ELR (cell line): ENCODE measurements at regions not wholly inside any gene's neighbourhood (a gene's known extent, or its start where the extent isn't known, plus 50 kb on each side); places are given as distances from the start of the nearest gene placed in this dataset.
"Not testable (repeated sequence)": the region's sequence is repeated elsewhere in the genome, so short reads cannot be mapped to it uniquely, and the experiment has no call there.

Experiments
- DNase-seq: peaks from one replicate; pipeline ENCODE4 v3.0.0-alpha.2; 2015; ENCODE audit warnings: low read depth

DNA sequence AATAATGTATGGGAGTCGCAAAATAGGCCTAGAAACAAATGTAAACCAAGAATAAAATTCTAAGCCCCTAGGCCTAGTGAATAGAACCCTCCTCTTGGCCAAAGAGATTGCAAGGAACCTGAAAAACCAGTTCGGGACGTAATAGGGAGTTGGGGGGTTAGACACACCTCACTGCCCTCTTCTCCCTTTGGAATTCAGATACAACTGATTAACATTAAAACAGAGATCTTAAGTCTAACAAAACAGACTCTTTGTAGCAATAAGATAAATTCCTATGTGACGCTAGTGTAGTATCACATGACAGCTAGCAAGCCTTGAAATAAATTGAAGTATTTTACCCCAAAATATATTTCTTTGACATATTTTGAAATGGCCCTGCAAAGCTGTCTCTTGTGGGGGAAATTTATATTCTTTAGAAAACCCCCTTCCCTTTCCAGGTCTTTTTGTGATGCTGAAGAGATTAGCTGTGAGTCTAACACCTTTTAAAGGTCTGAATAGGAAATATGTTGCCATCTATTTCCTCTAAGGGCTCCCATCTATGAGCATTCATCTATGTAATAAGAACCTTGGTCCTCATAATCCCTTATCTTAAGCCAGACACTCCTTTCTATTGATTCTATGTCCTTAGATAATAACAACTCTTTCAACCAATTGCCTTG is 623.4 kb upstream of the NRG3 start:
- no peak for DNase-seq

DNA sequence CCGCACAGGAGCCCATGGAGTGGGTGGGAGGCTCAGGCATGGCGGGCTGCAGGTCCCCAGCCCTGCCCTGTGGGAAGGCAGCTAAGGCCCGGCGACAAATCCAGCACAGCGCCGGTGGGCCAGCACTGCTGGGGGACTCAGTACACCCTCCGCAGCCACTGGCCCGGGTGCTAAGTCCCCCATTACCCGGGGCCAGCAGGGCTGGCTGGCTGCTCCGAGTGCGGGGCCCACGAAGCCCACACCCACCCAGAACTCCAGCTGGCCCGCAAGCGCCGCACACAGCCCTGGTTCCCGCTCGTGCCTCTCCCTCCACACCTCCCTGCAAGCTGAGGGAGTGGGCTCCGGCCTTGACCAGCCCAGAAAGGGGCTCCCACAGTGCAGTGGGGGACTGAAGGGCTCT is 610.0 kb upstream of the NRG3 start:
- not testable (repeated sequence) for DNase-seq

DNA sequence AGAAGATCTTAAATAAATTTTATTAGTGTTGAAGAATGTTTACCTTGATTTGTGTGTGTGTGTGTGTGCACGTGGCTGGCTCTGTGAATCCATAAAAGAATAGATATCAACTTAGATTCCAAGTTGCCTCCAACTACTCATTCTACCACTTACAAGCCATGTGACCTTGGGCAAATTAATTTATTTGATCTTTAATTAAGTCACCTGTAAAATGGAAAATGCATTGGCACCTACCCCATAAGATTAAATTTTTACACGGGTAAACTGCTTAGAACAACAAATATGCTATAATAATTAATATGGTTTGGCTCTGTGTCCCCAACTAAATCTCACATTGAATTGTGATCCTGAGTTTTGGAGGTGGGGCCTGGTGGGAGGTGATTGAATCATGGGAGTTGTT is 604.9 kb upstream of the NRG3 start:
- no peak for DNase-seq

DNA sequence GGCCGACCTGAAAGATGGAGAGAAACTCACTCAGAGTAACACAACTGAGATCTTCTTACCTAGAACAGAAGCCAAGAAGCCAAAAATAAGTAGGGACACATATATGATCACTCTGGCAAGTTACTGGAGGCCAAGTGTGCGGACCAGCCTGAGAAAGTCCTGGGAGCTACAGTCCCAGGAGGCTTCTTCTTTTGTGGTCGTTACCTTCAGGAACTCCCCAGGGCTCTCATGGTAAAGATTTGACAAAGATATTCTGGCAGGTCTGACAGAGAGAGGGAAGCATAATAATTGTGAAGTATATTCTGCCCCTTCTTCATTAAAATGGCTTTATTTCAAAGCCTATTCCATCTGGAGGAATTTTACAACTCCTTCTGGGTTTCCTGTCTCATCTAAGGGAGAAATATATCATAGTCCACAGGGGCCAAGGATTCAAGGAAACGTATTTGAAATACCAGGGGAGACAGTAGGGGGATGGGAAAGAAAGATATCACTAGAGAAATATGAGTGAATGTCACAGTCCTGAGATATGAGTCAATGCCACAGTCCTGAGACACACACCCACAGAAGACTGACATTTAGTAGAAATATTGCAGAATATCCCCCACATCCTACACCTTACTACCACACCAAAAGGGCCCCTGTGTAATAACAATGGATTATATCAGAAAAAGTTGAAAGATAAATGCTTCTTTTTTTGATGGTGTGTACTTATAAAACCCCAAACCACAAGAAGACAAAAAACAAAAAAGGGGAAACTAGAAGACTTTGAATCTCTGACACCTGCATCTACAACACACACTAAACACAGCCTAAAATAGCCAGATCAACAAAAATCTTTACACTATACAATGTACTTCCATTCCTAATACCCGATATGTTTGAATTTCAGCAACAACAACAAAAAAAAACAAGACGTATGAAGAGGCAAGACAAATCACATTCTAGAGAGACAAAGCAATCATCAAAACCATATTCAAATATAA is 594.2 kb upstream of the NRG3 start:
- no peak for DNase-seq

DNA sequence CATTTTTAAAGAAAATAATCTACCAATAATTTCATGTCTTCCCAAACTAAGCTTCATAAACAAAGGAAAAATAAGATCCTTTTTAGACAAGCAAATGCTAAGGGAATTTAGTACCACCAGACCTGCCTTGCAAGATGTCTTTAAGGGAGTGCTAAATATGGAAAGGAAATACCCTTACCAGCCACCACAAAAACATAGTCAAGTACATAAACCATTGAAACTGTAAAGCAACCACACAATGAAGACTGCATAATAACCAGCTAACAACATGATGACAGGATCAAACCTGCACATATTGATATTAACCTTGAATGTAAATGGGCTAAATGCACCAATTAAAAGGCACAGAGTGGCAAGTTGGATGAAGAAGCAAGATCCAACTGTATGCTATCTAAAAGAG is 586.5 kb upstream of the NRG3 start:
- no peak for DNase-seq

DNA sequence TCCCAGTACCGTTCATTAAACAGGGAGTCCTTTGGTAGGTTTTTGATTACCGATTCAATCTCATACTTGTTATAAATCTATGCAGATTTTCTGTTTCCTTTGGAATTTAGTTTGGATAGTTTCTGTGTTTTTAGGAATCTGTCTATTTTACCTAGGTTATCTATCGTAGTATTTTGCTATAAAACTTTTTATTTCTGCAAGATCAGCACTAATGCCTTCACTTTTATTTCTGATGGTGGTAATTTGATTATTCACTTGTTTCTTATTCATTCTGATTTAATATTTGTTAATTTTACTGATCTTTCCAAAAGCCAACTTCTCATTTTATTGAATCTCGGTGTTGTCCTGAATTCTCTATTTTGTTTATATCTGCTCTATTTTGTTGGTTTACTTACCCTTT is 577.7 kb upstream of the NRG3 start:
- no peak for DNase-seq

DNA sequence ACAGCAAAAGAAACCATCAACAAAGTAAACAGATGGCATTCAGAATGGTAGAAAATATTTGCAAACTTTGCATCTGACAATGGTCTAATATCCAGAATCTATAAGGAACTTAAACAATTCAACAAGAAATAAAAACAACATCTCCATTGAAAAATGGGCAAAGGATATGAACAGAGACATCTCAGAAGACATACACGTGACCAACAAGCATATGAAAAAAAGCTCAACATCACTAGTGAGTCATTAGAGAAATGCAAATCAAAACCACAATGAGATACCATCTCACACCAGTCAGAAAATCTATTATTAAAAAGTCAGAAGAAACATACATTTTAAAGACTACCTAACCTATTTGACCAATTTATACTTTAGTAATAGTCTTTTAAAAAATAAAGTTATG is 571.3 kb upstream of the NRG3 start:
- DNase-seq: no peak

DNA sequence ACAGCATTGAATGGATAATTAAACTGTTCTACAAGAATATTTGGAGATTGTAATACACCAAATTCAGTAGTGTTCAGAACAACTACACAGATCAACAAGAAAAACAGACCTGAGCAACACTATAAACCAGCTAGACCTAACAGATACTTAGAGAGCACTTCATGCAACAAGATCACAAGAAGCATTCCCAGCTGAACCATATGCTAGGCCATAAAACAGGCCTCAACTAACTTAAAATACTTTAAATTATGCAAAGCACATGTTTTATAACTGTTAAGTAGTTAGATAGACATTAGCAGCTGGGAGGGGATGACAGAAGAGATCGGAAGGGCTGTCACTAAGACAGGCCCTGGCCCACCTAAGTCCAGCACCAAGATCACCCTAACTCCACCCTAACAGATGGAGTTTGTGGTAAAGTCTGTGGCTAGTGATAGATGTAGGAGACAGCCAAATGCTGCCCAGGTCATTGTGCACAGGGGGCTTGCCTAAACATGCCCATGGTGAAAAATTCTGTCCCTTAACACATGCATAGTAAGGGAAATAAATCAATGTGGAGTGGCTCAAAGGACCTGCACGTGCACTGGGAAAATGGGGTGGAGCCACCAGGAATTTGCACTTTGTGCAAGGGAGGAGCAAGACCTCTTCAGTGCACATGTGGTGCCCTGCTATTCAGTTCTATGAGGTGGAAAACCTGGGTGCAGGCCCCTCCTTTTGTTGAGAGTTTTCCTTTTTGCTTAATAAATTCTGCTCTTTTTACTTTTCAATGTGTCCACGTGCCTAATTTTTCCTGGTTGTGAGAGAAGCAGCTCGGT is 567.8 kb upstream of the NRG3 start:
- no peak for DNase-seq

DNA sequence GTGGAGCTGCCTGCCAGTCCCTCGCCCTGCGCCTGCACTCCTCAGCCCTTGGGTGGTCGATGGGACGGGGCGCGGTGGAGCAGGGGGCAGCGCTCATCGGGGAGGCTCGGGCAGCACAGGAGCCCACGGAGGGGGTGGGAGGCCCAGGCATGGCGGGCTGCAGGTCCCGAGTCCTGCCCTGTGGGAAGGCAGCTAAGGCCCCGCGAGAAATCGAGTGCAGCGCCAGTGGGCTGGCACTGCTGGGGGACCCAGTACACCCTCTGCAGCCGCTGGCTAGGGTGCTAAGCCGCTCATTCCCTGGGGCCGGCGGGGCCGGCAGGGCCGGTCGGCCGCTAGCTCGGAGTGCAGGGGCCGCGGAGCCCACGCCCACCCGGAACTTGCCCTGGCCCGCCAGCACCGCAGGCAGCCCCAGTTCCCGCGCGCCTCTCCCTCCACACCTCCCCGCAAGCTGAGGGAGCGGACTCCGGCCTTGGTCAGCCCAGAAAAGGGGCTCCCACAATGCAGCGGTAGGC is 565.9 kb upstream of the NRG3 start:
- no peak for DNase-seq

DNA sequence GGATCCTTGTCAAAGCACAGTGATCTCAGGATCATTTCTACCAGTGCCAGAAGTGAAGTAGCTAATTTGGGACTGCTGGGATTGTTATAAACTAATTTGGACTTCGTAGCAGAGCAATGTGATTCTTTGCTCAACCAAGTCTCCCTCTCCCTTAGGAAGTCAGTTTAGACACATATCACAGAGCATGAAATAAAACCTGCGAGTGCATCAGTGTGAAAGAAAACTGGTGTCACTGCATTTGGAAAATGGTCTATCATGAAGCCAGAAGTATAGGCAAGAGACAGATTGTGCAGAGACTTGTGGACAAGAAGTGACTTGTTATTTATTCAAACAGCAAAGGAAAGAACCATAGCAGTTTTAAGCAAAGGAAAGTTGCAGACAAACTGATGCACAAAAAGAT is 560.5 kb upstream of the NRG3 start:
- no peak for DNase-seq

DNA sequence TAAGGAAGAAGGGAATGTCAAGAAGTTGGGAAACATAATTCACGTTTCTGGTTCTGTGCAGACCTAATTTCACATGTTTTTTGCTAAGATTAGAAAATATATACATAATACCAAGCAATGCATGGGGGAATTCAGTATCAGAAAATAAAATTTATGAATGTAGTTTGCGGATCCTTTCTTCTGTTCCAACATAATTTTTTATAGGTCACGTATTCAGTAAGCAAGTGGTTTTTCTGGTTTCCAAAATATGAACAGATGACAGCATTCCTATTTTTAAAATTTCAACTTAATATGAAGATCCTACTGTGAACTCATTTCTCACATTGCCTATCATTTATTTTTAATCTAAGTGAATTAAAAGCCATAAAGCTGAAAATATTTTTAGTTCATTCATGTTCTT is 560.0 kb upstream of the NRG3 start:
- DNase-seq: no peak

DNA sequence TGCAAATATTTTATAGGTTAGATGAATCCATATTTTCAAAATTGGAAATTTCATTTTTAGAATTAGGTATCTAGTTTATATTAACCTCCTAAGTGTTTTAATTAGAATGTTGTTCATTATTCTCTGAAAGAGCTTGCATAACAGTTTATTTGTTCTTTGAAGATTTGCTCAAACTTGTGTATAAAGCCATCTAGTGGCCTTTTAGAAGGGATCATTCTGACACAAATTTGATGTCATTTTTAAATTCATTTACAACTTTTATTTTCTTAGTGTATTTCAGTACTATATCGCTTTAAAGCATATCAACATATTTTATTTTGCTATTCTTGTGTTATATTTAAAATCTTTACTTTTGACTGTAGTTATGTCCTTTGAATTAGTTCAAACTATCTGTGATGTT is 527.0 kb upstream of the NRG3 start:
- DNase-seq: no peak

DNA sequence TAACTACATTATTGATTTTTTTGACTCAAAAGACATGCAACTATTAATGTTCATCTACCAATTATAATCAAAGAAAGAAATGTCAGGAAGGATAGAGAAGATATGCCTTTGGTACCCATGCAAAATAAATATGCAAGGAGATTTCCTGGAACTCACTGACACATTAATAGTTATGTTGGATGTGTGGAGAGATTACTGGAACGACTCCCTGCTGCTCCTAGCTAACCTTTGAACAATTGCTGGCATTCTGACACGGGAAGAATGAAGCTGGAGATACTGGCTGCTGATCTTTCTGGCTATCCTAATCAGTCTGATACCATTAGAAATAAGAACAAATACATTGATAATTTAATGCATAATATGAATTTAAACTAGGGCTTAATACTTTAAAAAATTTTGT is 507.9 kb upstream of the NRG3 start:
- DNase-seq: no peak

DNA sequence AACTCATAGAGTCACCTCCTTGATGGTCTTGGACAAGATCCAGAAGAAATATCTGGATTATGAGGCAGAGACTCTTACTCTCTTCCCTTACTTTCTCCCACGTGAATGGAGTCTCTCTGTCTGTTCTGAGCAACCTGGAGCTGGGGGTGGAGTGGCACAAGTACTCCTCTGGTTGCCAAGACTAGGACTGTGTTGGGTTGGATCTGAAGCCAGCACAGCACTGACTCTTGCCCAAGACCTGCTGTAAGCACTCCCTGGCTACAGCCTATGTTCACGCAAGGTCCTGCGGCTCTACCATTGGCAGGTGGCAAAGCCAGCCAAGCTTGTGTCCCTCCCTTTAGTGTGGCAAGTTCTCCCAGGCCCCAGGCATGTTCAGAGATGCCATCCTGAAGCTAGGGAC is 488.2 kb upstream of the NRG3 start:
- DNase-seq: no peak

DNA sequence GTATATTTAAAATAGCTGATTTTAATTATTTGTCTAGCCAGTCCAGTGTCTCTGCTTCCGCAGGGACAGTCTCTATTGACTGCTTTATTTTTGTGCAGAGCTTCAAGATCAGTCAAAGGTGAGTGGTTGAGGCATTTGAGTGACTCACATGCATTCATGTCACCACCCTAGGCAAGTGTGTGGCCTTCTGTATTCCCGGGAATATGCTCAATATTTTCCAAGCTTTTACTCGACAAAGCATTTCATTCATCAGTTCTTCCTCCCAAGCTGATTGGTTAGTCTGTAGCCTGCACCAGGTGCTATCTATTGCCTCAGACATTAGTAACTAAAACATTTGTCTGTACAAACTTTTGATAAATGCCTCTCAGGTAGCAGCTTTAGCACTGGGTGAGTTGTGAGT is 471.5 kb upstream of the NRG3 start:
- DNase-seq: no peak

DNA sequence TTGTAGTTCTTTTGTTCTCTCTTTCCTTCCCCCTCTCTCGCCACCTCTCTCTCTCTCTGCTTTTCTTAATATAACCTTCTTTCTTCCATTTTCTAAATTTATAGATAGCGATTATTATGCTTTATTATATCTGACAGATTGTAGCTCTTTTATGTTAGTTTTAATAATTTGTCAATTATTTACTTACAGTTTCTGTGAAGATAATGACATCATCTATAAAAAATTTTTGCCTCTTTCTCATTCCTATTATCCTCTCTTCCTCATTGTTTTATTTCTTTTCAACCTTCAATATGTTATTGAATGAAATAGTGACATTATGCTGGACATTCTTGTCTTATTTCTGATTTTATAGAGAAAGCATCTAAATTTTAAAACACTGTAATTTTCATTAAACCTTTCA is 469.6 kb upstream of the NRG3 start:
- no peak for DNase-seq

DNA sequence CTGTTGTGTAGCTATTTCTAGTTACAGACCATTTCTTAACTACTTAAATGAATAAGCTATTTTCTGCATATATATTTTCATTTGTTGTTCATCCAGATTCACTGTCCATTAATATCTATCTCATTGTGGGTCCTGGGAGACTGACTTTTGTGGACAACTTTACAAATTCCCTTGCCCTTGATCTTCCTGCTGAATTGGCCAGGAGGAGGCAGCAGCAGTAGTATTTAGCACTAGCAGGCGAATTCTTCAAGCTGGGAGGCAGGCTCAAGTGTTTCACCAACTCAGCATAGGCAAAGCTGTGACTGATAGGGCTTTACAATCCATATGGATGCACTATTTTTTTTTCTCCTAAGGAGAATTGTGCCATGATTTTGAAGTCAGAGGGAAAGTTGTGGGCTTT is 461.0 kb upstream of the NRG3 start:
- DNase-seq: no peak

DNA sequence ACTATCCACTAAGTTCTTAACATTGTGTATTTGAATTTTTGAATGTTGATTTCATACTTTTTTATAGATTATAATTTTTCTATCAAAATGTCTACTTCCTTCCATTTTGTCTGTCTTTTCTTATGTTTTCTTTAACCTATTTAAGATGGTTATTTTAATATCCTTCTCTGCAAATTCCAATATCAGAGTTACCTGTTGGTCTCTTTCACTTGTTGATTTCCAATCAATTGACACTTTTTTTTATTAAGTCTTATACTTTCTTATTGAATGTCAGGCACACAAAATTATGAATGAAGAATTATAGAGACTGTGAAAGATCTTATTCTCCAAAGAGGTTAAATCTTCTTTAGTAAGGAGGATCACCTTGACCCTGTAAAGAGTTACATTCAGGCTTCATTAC is 448.3 kb upstream of the NRG3 start:
- DNase-seq: no peak

DNA sequence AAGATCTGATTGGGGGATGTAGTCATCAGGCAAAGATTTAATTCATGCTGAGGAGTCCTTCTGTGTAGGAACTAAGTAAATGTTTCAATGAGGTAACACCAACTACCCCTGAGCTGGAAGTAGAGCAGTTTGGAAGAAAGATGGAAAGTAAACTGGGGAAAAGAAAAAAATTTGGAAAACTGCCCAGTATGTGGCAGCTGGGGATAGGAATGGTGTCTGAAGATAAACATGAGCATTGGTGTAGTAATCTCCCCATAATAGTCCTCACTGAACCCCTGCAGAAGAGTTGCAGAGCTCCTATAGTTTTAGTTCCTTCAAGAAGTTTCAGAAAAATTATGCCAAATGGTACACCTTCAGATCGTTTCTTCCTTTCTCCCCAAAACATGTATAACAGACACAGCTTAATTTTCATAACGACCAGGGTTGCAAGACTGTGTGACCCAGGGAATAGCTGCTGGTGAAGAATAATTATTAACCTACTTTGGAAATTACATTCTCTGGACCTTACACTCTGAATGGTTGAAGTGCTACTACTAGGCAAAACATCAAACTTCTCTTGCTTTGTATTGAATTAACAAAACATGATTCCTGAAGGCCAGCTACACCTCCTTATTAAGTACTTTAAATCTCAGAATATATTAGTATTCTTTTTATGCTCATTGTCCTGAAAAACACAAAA is 446.4 kb upstream of the NRG3 start:
- no peak for DNase-seq

DNA sequence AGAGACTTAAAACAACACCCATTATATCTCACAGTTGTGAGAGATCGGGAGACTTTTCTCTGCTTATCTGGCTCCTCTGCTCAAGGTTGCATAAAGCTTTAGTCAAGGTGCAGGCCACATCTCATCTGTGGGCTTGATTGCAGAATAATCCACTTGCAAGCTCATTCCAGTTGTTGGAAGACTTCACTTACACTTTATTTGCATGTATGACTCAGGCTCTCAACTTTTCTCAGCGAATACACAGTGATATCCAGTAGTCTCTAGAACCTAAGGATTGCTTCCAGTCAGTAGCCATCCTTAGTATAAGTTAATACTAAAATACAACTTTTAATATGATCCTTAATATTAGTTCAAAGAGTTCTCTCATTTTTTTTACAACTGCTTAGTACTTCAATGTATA is 435.5 kb upstream of the NRG3 start:
- no peak for DNase-seq

DNA sequence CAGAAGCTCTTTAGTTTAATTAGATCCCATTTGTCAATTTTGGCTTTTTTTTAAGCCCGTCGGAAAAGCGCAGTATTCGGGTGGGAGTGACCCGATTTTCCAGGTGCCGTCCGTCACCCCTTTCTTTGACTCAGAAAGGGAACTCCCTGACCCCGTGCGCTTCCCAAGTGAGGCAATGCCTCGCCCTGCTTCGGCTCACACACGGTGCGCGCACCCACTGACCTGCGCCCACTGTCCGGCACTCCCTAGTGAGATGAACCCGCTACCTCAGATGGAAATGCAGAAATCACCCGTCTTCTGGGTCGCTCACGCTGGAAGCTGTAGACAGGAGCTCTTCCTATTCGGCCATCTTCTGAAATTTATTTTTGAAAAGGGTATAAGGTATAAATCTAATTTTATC is 433.4 kb upstream of the NRG3 start:
- not testable (repeated sequence) for DNase-seq
